Choroid plexus epithelial cell (primary cell): ENCODE measurements at regions not wholly inside any gene's neighbourhood (a gene's known extent, or its start where the extent isn't known, plus 50 kb on each side); places are given as distances from the start of the nearest gene placed in this dataset.
"Not testable (repeated sequence)": the region's sequence is repeated elsewhere in the genome, so short reads cannot be mapped to it uniquely, and the experiment has no call there.

Source experiments
- DNase-seq: peaks from one replicate; pipeline ENCODE4 v3.0.0-alpha.2; 2010; ENCODE audit warnings: low read depth
- H3K4me3 ChIP-seq: 2 replicates; pipeline ENCODE4 v1.5.1; 2011; ENCODE audit warnings: low read depth, mild to moderate bottlenecking, control low read depth, low read length, moderate library complexity
- TF ChIP-seq, protein P1 (sequence below): conservative IDR thresholded peaks from 2 replicates; pipeline ENCODE4 v1.5.1; 2011; ENCODE audit warnings: low read depth, mild to moderate bottlenecking, control low read depth, inconsistent platforms, low read length, moderate library complexity

DNA sequence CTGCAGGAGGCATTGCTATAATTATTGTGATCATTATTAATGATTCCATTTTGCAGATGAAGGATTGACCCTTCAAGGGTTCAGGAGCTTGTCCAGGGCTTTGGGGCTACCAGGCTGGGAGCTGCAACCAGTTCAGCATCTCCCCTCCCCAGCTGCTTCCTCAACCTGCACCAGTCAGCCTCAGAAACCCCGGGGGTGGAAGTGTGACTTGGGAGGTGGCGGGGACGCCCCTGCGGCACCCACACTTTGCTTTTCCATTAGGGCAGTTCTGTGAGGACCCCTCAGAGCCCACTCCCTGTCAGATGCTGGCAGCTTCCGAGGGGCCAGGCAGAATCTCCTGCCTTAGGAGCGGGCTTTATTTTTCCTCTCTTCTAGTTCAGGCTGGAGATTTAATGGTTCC lies 85.6 kb downstream of the OLFM1 start:
- DNase-seq: no peak

DNA sequence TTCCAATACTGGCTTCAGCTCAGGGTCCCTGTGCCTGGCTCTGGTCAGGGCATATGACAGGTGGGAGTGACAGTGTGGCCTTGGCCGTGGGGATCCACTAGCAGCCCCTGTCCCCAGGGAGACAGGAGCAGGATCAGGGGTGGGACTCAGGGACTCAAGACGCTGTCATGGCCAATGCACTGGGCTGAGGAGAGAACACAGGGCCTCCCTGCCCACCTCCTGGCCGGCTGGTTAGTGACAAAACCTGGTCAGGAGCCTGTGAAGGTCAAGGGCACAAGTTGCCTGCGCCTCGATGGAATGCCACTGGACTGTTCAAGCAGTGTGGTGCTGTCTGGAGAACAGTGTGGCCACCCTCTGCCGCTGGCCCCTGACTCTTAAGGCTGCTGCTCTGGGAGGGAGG lies 86.8 kb downstream of the OLFM1 start:
- DNase-seq: no peak
- TF ChIP-seq, protein P1, sequence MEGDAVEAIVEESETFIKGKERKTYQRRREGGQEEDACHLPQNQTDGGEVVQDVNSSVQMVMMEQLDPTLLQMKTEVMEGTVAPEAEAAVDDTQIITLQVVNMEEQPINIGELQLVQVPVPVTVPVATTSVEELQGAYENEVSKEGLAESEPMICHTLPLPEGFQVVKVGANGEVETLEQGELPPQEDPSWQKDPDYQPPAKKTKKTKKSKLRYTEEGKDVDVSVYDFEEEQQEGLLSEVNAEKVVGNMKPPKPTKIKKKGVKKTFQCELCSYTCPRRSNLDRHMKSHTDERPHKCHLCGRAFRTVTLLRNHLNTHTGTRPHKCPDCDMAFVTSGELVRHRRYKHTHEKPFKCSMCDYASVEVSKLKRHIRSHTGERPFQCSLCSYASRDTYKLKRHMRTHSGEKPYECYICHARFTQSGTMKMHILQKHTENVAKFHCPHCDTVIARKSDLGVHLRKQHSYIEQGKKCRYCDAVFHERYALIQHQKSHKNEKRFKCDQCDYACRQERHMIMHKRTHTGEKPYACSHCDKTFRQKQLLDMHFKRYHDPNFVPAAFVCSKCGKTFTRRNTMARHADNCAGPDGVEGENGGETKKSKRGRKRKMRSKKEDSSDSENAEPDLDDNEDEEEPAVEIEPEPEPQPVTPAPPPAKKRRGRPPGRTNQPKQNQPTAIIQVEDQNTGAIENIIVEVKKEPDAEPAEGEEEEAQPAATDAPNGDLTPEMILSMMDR: no peak
- no peak overlapping the region for H3K4me3 ChIP-seq

More for the DNA sequence above, 85.6 kb downstream of the OLFM1 start:
- TF ChIP-seq, protein P1: no peak
- H3K4me3 ChIP-seq: no peak overlapping the region

DNA sequence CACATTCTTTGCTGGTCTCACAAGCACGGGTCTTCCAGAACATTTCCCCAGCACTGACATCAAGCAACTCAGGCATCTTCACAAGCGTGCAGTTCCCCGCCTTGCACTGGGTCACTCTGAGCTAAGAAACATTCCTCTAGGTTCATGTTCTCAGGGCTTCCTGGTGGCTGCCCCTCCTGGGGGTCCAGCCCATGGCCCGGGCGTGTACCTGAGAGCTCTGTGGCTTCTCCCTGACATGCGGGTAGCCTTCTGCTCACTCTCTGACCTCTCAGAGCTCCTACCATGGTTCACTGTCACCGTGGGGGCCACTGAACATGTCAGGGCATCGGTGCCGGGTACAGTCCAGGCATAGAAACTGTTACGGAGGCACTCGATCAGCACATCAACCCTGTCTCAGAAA lies 87.5 kb downstream of the OLFM1 start:
- TF ChIP-seq, protein P1: no peak
- DNase-seq: no peak
- no peak overlapping the region for H3K4me3 ChIP-seq

DNA sequence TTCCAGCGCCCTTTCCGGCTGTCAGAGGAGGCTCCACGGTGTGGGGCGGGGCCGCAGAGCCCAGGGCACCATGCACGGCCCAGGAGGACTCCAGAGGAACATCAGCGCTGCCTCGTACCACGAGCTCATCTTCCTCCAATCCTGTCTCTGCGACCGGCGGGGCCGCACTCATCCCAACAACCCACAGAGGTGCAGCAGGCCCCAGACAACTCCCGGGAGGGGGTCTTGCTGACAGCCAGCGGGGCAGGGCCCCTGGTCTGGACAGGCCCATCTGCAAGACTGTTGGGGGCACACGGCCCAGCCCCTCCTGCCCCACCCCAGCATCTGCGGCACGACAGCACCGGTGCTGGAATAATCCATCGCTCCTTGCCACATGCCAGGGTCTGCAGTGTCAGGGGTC lies 88.8 kb downstream of the OLFM1 start:
- TF ChIP-seq, protein P1: no peak
- no peak overlapping the region for H3K4me3 ChIP-seq
- no peak for DNase-seq

DNA sequence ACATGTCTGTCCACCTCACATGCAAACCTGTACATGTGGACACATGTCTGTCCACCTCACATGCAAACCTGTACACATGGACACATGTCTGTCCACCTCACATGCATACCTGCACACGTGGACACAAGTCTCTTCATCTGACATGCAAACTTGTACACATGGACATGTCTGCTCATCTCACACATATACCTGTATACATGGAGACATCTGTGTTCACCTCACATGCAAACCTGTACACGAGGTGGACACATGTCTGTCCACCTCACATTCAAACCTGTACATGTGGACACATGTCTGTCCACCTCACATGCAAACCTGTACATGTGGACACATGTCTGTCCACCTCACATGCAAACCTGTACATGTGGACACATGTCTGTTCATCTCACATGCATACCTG lies 90.1 kb downstream of the OLFM1 start:
- not testable (repeated sequence) for DNase-seq, H3K4me3 ChIP-seq

DNA sequence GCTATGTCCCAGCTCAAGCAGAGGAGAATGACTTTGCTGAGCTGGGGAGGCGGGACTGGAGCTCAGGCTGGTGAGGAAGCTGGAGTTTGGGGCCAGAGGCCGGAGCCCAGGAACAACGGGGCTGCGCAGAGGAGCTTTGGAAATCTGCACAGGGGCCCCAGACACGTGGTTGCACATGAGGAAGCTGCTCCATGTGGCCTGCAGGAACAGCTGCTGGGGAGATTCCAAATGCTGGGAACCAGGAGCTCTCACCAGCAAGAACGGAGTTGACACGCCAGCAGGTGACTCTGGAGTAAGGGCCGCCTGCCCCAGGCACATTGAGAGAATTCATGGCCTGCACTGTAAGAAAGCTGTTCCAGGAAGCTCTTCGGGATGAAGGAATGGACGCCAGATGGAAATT lies 91.0 kb downstream of the OLFM1 start:
- TF ChIP-seq, protein P1: no peak
- H3K4me3 ChIP-seq: no peak overlapping the region
- no peak for DNase-seq

DNA sequence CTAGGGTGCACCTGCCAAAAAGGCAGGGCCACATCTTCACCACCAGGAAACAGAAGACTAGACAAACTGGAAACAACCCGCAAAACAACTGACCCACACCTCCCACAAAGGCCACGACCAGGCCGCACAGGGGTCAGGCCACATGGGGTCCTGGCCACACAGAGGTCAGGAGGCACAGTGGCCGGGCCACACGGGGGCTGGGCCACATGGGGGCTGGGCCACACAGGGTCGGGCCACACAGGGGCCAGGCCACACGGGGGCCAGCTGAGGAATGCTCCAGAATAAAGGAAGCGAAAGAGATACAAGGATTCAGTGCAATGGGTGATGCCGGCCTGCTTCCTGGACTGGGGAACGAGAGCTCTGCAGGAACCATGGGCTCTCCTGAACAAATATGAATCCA lies 91.6 kb downstream of the OLFM1 start:
- DNase-seq: no peak
- TF ChIP-seq, protein P1: no peak
- no peak overlapping the region for H3K4me3 ChIP-seq

DNA sequence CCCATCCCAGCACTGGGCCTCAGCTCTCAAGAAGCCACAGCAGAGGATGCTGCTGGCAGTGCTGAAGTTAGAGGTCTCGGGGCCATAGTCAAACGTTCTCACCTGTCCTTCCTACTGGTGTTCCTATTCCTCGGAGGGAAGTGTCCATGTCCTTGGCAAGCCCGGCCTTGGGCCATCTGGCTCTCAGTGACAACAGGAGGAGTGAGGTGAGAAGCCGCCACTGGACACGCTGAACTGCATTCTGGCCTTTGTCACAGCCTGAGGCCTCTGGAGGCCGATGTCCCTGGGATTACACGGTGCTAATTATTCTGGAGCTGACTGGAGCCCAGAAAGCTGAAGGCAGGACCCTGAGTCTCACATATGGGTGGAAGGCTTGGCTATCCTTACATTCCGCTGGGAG lies 92.5 kb downstream of the OLFM1 start:
- H3K4me3 ChIP-seq: no peak overlapping the region
- no peak for DNase-seq
- TF ChIP-seq, protein P1: no peak
